Left lung (tissue), 4 donors: ENCODE measurements at regions not wholly inside any gene's neighbourhood (a gene's known extent, or its start where the extent isn't known, plus 50 kb on each side); places are given as distances from the start of the nearest gene placed in this dataset.
A peak's percentile ranks its signal among the peaks of the same experiment; 100 is the strongest.

Experiments used
- ATAC-seq: fragments of 200-7000 bp; cut with Tn5 transposase; one replicate; pipeline ENCODE4 v1.9.1; 2020; ENCODE audit warnings: moderate library complexity
- DNase-seq, 4 donors: peaks; one replicate each; pipeline ENCODE4 v3.0.0-alpha.2; 2013 to 2020
- H3K27ac ChIP-seq, 2 donors: fragments of 200-600 bp; sonication (generic) in 1 of 2; one replicate each; pipeline versions ENCODE4 v1.5.0 to v1.8.0; 2020 to 2021
- H3K27me3 ChIP-seq, 2 donors: fragments of 200-600 bp; sonication (generic) in 1 of 2; one replicate each; pipeline versions ENCODE4 v1.5.0 to v1.8.0; 2020 to 2021
- H3K36me3 ChIP-seq, 2 donors: fragments of 200-600 bp; sonication (generic) in 1 of 2; one replicate each; pipeline versions ENCODE4 v1.5.0 to v1.8.0; 2020 to 2021
- H3K4me1 ChIP-seq, 2 donors: fragments of 200-600 bp; one replicate each; pipeline ENCODE4 v1.8.0; 2021
- H3K4me3 ChIP-seq, 2 donors: fragments of 200-600 bp; sonication (generic) in 1 of 2; one replicate each; pipeline versions ENCODE4 v1.5.0 to v1.8.0; 2020 to 2021; ENCODE audit warnings: mild to moderate bottlenecking in 1 of 2
- H3K9me3 ChIP-seq, 2 donors: fragments of 200-600 bp; sonication (generic) in 1 of 2; one replicate each; pipeline versions ENCODE4 v1.5.0 to v1.8.0; 2020 to 2021
- CTCF ChIP-seq, 2 donors: fragments of 200-600 bp; sonication (generic) in 1 of 2; IDR thresholded peaks; one replicate each; pipeline versions ENCODE4 v1.5.0 to v1.8.0; 2021; ENCODE audit warnings: antibody characterized with exemption in 2 of 2
- intact Hi-C, 2 donors: fragments of 100-400 bp; cut with DNase I; formaldehyde crosslinking; loops; one replicate each; pipeline versions ENCODE4 v1.11.2 to v1.14.2; 2022
- donor health status: DM: no; HTN: yes; CAD: no.
- donor health status: DM: no; HTN: no; CAD: no.

- ATAC-seq: no peak
- intact Hi-C loops: no loop called here
- Histone ChIP-seq H3K4me1 (peaks cover 0 to 13% of the 10 kb centered on the region in 2 donors), H3K9me3 (no peaks in the 10 kb centered on the region), H3K27ac (peak overlapping the region in 1 of 2 donors; percentile 13), H3K27me3 (no peaks in the 10 kb centered on the region), H3K4me3 (no peak overlapping the region), H3K36me3 (no peaks in the 10 kb centered on the region)
- no peak for DNase-seq
- TF ChIP-seq CTCF (IDR thresholded peaks at IDR 0.05): no peak
Measured at GRCh38 chr6:150722614-150723344, 123.1 kb downstream of the PLEKHG1 start.

DNA sequence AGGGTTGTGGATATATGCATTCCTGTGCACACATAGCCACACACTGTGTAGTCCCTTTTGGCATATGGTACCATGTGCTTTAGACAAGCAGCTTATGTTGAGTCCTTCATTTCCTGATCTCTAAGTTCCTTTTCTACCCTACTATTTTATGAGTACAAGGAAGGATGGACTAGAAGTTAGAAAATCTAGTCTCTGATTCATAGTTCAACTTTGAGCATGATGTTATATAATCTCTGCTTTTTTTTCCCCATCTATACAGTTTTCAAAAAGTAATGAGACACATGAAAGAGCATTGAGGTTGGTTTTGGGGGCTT lies 123.6 kb downstream of the PLEKHG1 start:
- Histone ChIP-seq H3K27ac (peak overlapping the region in 1 of 2 donors; percentile 13), H3K4me3 (no peak overlapping the region), H3K4me1 (peaks cover 0 to 13% of the 10 kb centered on the region in 2 donors), H3K27me3 (no peaks in the 10 kb centered on the region), H3K9me3 (no peaks in the 10 kb centered on the region), H3K36me3 (no peaks in the 10 kb centered on the region)
- intact Hi-C loops: no loop called here
- ATAC-seq (no peak), DNase-seq (no peak)
- TF ChIP-seq CTCF (IDR thresholded peaks at IDR 0.05): no peak

- no peak for DNase-seq
- Histone ChIP-seq H3K4me1 (peaks cover 0 to 13% of the 10 kb centered on the region in 2 donors), H3K4me3 (no peak overlapping the region), H3K36me3 (no peaks in the 10 kb centered on the region), H3K27me3 (no peaks in the 10 kb centered on the region), H3K9me3 (no peaks in the 10 kb centered on the region), H3K27ac (no peak overlapping the region)
- intact Hi-C loops: no loop called here
- no peak for TF ChIP-seq CTCF (IDR thresholded peaks at IDR 0.05)
- no peak for ATAC-seq
Measured at GRCh38 chr6:150723857-150724256, 124.2 kb downstream of the PLEKHG1 start.

DNA sequence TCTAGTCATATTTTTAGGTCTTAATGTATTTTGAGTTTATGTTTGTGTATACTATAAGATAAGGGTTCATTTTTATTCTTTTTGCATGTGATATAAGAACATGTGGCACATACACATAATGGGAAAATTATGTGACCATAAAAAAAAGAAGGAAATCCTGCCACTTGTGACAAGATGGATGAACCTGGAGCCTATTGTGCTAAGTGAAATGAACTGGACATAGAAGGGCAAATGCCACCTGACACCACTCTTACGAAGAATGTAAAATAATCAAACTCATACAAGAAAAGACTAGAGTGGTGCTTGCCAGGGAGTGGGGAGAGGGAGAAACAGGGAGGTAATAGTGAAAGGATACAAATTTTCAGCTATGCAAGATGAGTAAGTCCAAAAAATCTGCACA lies 126.1 kb downstream of the PLEKHG1 start:
- no peak for TF ChIP-seq CTCF (IDR thresholded peaks at IDR 0.05)
- Histone ChIP-seq H3K9me3 (no peaks in the 10 kb centered on the region), H3K4me3 (no peak overlapping the region), H3K27me3 (no peaks in the 10 kb centered on the region), H3K4me1 (peaks cover 0 to 3% of the 10 kb centered on the region in 2 donors), H3K36me3 (no peaks in the 10 kb centered on the region), H3K27ac (no peak overlapping the region)
- intact Hi-C loops: no loop called here
- DNase-seq (no peak), ATAC-seq (no peak)

DNA sequence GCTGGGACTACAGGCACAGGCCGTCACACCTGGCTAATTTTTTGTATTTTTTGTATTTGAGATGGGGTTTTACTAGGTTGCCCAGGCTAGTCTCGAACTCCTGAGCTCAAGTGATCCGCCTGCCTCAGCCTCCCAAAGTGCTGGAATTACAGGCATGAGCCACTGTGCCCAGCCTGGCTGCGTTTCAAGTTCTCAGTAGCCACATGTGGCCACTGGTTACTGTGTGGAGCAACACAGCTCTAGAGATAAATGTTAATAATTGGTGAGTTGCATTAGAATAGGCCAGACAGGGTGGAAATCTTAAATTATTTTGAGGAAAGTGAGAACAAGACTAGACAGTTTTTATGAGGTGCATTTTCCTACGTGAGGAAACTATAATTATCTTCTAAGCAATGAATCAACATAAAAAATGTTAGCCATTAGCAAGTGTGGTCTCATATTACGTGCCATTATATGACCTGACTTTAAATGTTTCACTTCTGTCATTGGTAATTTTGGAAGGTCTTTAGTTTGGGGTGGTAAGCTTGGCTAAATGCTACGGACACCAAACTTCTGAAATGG lies 129.6 kb downstream of the PLEKHG1 start:
- no peak overlapping the region for H3K4me3 ChIP-seq
- H3K27ac ChIP-seq: no peak overlapping the region
- no peak for TF ChIP-seq CTCF (IDR thresholded peaks at IDR 0.05)
- no peaks in the 10 kb centered on the region for H3K36me3 ChIP-seq
- H3K9me3 ChIP-seq: no peaks in the 10 kb centered on the region
- DNase-seq (no peak), ATAC-seq (no peak)
- H3K4me1 ChIP-seq: no peaks in the 10 kb centered on the region
- intact Hi-C loops: no loop called here
- no peaks in the 10 kb centered on the region for H3K27me3 ChIP-seq
